Endothelial cell of umbilical vein (primary cell): ENCODE measurements at regions not wholly inside any gene's neighbourhood (a gene's known extent, or its start where the extent isn't known, plus 50 kb on each side); places are given as distances from the start of the nearest gene placed in this dataset.

Experiments
- EZH2 ChIP-seq: IDR thresholded peaks from 2 replicates; pipeline ENCODE4 v1.6.1; 2012; ENCODE audit warnings: borderline replicate concordance, low read depth, mild to moderate bottlenecking, moderate library complexity, low read length, inconsistent platforms; ENCODE audit not compliant: severe bottlenecking
- FOS ChIP-seq: IDR thresholded peaks from 2 replicates; pipeline ENCODE4 v1.6.1; 2011; ENCODE audit warnings: mild to moderate bottlenecking, low read length, moderate library complexity, borderline replicate concordance; ENCODE audit not compliant: insufficient read depth
- MYC ChIP-seq: IDR thresholded peaks from one replicate; pipeline ENCODE4 v1.6.1; 2011; ENCODE audit warnings: mild to moderate bottlenecking, low read depth, low read length
- POLR2A ChIP-seq: IDR thresholded peaks from 2 replicates; pipeline ENCODE4 v1.6.1; 2012; ENCODE audit warnings: low read depth, mild to moderate bottlenecking, control low read depth, low read length
- POLR2AphosphoS5 ChIP-seq: IDR thresholded peaks from 2 replicates; pipeline ENCODE4 v1.6.1; 2012; ENCODE audit warnings: low read depth, mild to moderate bottlenecking, control low read depth, low read length, moderate library complexity; ENCODE audit not compliant: insufficient read depth
- TF ChIP-seq, protein P1 (sequence below), 2 donors: IDR thresholded peaks; 1 replicate in 1 of 2; 2 replicates in 1 of 2; pipeline ENCODE4 v1.5.1; 2011; ENCODE audit warnings: low read length in 2 of 2, mild to moderate bottlenecking in 2 of 2, moderate library complexity in 2 of 2, control low read depth in 1 of 2, inconsistent platforms in 1 of 2, low read depth in 1 of 2; ENCODE audit not compliant: insufficient read depth in 1 of 2; ENCODE audit errors: extremely low read depth in 1 of 2

DNA sequence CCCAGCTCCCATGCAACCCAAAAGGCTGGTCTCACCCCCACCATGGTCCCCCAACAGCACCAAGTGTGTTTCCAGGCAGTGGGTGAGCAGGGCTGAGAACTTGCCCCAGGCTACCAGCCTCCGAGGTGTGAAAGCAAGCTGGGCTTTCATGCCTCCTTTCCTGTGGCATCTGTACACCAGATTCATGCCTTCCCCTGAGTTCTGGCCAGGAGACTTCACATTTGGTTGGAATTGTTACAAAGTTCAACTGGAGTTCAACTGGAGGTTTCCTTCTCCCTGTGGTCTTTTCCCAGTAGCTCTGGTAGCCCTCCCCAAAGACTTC, 77.6 kb upstream of the RAB40AL start:
- TF ChIP-seq, protein P1, sequence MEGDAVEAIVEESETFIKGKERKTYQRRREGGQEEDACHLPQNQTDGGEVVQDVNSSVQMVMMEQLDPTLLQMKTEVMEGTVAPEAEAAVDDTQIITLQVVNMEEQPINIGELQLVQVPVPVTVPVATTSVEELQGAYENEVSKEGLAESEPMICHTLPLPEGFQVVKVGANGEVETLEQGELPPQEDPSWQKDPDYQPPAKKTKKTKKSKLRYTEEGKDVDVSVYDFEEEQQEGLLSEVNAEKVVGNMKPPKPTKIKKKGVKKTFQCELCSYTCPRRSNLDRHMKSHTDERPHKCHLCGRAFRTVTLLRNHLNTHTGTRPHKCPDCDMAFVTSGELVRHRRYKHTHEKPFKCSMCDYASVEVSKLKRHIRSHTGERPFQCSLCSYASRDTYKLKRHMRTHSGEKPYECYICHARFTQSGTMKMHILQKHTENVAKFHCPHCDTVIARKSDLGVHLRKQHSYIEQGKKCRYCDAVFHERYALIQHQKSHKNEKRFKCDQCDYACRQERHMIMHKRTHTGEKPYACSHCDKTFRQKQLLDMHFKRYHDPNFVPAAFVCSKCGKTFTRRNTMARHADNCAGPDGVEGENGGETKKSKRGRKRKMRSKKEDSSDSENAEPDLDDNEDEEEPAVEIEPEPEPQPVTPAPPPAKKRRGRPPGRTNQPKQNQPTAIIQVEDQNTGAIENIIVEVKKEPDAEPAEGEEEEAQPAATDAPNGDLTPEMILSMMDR (IDR thresholded peaks at IDR 0.05; ENCODE audit: extremely low read depth in 1 of 2, insufficient read depth in 1 of 2, low read depth in 1 of 2, low read length in 2 of 2): no peak
- TF ChIP-seq MYC: no peak
- TF ChIP-seq POLR2AphosphoS5: no peak
- no peak for TF ChIP-seq EZH2
- no peak for TF ChIP-seq FOS
- TF ChIP-seq POLR2A: no peak
